Adrenal gland (tissue), 5 donors: ENCODE measurements at regions not wholly inside any gene's neighbourhood (a gene's known extent, or its start where the extent isn't known, plus 50 kb on each side); places are given as distances from the start of the nearest gene placed in this dataset.

Experiments used
- CTCF ChIP-seq, 6 experiments: fragments of 450-650 bp in 4 of 6; fragments of 200-600 bp in 2 of 6; sonication (generic) in 1 of 6; IDR thresholded peaks; 1 replicate in 5 of 6; 2 replicates in 1 of 6; pipeline versions ENCODE4 v1.5.1 to v1.8.0; 2016 to 2021; ENCODE audit warnings: antibody characterized with exemption in 6 of 6, mild to moderate bottlenecking in 2 of 6, moderate library complexity in 1 of 6
- POLR2A ChIP-seq, 2 donors: fragments of 450-650 bp; IDR thresholded peaks; one replicate each; pipeline ENCODE4 v1.6.1; 2017; ENCODE audit warnings: antibody characterized with exemption in 2 of 2, mild to moderate bottlenecking in 2 of 2, moderate library complexity in 1 of 2
- donor health status: DM: no; HTN: no; CAD: no.

- TF ChIP-seq CTCF (IDR thresholded peaks at IDR 0.05) (no peak), POLR2A (IDR thresholded peaks at IDR 0.05) (no peak)
Measured at GRCh38 chr5:29990681-29991080, 1202.8 kb upstream of the CDH6 start.
